ENCODE measurements at regions not wholly inside any gene's neighbourhood (a gene's known extent, or its start where the extent isn't known, plus 50 kb on each side); places are given as distances from the start of the nearest gene placed in this dataset.
A peak's percentile ranks its signal among the peaks of the same experiment; 100 is the strongest.
"Not testable (repeated sequence)": the region's sequence is repeated elsewhere in the genome, so short reads cannot be mapped to it uniquely, and the experiment has no call there.

DNA sequence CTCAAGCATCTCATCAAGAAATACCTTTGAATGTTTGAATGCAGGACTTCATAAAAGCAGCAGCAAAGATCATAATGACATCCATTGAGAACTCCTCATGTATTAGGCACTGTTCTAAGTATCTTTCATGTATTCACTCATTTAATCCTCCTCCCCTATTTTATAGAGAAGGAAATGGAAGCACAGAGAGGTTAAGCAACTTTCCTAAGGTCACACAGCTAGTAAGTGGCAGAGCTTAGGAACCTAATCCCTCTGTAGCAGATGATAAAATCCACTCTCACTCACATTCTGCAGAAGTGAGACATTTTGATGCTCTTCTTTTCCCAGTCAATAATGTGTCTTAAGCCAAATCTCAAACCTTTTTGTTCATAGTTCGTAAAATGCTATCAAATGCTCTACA lies 350.8 kb upstream of the C16orf82 start:
- no peak for DNase-seq (ENCODE audit: low read depth)

DNA sequence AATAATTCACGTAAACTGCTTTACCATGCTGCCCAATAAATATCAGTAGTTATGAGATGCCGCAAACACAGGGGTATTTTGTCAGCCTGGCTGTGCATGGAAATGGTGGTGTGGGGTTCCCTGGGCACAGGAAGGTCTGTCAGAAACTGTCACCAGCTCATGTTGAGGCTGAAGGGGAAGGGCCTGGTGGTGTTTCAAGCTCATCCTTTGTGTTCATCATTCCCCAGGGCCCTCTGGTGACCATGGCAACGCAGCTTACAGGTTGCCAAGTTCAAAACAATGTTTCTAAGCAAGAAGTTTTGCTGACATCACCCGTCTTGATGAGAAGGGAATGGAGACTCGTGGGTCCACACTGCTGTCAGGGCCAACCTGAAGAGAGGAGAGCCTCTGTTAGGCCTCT lies 348.9 kb upstream of the C16orf82 start:
- DNase-seq (ENCODE audit: low read depth), result peak; percentile 9

DNA sequence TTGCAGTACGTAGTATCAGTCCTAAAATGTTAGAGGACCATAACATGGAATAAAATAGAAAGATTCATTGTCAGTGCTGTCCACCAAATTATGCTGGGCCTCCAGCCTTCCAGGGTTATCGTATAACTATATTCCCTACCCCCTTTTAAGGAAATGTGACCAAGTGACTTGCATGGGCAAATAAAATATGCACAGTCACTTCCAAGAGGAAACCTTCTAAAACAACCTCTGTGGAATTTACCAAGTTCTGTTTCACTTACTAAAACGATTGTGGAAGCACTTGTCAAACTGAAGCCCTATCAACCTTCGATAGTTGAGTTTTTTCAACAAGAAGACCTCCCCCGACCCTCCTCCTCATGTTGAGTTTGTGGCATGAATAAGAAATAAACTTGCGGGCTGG lies 345.4 kb upstream of the C16orf82 start:
- DNase-seq (ENCODE audit: low read depth), result no peak

DNA sequence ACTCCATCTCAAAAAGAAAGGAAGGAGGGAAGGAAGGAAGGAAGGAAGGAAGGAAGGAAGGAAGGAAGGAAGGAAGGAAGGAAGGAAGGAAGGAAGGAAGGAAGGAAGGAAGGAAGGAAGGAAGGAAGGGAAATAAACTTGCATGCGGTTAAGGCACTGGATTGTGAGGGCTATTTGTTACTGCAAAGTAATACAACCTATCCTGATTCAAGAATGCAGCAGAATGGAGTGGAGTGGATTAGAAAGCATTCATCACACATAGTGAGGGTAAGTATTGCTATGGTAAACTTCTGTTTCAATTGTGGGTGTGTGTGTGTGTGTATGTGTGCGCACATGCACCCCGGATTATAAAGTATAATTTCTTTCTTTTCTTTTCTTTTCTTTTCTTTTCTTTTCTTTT lies 344.8 kb upstream of the C16orf82 start:
- DNase-seq (ENCODE audit: low read depth), result not testable (repeated sequence)

DNA sequence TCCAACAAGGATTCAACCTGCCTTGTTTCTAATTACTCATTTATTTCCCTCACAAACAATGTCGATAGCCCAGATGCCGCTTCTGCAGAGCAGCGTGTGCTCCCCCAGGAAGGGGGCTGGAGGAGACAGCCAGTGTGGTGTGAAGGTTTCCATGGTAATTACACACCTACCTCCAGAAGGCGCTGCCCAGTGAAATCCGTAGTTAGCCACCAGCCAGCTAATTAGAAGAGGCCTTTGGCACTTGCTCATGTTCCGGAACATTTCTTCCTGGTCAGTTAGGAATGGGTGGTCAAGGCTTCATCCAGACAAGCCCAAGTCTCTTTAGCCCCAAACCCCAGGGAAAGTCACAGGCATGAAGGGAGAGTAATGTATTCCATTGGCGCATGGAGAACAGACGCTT lies 342.5 kb upstream of the C16orf82 start:
- DNase-seq (ENCODE audit: low read depth), result no peak

DNA sequence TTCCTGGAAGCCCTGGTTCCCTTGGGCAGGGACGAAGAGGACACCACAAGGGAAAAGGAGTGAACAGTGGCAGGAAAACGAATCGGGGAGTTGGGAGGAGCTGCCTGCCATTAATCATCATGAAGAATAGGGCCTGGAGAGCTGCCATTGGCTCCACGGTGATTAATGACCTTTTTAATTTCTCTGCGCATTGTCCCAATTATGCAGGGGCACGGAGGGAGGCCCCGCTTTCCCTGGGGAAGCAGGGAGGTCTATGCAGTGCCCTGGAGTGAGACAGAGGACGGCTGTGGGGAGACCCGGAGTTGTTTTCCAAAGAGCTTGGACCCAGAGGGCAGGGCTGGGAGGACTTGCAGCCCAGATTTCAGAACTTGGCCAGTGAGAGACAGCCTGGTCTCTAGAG lies 338.9 kb upstream of the C16orf82 start:
- DNase-seq (ENCODE audit: low read depth), result no peak

DNA sequence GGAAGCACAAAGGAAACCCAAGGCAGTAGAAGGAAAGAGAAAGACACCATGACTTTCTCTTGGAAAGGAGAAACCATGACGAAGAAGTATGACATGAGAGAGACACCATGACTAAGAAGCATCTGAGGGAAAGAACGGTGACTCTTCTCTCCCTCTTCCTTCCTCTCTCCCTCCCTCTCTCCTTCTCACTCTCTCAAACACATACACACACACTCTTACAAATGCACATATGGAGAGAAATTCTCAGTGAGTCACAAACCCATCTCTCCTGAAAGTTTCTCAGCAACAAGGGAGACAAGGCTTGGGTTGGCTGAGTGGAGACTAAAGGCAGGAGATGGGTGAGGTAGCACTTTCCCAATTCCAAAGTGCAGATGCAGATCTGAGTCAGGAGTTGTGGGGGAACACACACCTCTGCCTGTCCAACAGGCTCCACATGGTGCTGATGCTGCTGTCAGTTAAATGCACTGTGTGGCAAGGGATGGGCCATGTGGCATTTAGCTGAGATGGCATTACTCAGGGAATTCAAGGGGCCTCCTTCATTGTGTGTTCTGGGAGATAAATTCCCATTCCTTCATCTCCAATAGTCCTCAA lies 336.7 kb upstream of the C16orf82 start:
- DNase-seq (ENCODE audit: low read depth), result no peak

DNA sequence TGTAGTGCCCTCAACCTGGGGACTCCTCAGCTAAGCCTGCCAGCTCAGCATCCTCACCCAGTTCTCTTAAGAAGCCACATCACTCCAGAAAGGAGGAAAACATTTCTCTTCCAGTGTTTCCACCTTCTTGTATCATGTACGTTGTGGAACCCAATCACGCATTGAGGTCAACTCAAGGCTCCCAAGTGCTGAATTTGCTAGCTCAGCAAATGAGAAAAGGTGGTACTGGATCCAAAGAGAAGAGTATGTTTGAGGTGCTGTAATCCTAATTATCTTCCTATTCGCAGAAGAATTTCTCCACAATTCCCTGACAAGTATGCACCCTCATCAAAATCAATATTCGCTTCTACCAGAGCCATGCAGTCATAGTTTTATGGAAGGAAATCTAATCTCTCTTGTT lies 335.0 kb upstream of the C16orf82 start:
- no peak for DNase-seq (ENCODE audit: low read depth)

DNA sequence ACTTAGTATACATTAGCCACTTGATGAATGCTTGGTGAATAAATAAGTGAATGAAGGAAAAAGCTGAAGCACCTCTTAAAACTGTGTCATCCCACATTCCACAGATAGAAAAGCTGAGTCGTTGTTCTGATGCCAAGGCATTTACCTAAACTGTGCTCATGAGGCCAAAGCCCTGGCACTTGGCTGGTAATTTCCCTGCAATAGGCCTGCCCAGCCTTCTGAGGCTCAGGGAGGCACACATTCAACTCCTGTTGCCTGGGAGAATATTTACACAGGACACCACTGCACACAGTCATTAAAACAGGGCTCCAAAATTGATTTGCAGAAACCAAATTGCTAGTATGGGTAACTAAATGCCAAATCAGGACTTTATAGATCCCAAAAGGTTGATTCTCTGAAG lies 333.0 kb upstream of the C16orf82 start:
- no peak for DNase-seq (ENCODE audit: low read depth)

DNA sequence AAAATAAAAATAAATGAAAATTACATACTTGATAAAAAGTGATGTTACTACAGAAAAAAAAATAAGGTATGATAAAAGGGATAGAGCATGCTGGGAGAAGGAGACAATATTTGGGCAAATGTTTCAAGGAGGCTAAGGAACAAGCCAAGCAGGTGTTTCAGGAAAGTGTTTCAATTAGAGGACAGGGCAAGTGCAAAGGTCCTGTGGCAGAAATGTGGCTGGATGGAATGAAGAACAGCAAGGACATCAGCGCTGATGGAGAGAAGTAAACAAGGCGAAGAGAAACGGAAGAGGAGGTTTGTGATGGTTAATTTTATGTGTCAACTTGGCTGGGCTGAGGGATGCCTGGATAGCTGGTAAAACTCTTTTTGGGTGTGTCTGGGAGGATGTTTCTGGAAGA lies 331.2 kb upstream of the C16orf82 start:
- DNase-seq (ENCODE audit: low read depth), result no peak

DNA sequence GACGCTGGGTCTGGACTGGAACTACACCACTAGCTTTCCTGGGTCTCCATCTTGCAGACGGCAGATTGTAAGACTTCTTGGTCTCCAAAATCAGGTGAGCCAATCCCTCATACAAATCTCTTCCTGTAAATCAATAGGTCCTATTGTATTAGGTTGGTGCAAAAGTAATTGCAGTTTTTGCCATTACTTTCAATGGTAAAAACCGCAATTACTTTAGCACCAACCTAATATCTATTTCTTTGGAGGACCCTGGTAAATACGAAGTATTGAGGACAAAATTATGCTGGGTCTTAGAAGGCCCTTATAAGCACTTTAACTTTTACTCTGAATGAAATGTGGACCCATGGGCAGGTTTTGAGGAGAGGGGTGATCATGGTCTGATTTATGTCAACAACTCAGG lies 330.6 kb upstream of the C16orf82 start:
- no peak for DNase-seq (ENCODE audit: low read depth)

DNA sequence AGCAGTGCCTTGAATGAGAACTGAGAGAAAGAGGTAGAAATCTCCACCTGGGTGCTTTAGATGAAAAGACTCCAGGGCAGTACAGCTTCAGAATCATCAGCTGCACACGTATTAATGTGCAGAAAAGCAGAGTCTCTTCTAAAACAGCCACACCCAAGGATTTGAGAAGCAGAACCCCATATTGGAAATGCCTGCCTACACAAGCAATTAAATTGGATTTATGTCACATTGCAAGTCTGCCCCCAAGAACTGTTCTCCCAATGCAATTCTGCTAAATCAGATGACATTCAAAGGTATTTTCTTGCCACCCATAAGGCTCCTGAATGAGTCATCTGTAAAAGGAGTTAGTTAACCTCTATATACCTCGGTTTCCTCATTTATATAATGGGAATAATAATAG lies 326.0 kb upstream of the C16orf82 start:
- no peak for DNase-seq (ENCODE audit: low read depth)

DNA sequence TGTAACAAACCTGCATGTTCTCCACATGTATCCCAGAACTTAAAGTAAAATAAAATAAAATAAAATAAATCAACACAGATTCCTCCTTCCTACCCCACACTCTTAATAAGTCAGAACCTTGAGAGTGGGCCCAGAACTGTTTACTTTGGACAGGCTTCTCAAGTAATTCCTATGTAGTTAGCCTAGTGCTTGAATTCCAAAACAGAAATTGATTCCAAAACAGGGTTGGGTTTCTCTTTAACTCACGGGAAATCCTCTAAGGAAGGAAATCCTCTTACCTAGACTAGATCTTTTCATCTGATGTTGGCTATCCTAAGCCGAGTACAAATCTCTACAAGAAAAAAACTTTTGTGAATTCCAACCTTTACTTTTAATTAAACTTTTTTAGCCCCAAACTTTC lies 324.7 kb upstream of the C16orf82 start:
- DNase-seq (ENCODE audit: low read depth), result no peak

DNA sequence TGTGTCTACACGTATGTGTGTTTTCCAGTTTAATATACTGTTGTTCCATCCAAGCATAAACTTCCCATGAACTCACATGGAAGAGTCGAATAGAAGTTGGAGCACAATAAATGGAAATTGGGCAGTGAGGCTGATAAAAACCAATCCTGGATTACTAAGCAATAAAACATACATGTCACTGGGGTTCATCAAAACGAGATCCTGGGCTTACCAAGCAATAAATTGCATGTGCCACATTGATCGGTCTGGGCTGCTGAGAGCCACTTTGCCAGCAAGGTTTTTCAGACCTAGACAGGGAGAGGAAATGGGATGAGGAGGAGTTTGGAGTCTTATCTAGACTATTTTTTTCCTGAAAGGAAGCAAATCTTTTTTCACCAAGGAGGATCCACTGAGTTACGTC lies 322.3 kb upstream of the C16orf82 start:
- DNase-seq (ENCODE audit: low read depth), result no peak

DNA sequence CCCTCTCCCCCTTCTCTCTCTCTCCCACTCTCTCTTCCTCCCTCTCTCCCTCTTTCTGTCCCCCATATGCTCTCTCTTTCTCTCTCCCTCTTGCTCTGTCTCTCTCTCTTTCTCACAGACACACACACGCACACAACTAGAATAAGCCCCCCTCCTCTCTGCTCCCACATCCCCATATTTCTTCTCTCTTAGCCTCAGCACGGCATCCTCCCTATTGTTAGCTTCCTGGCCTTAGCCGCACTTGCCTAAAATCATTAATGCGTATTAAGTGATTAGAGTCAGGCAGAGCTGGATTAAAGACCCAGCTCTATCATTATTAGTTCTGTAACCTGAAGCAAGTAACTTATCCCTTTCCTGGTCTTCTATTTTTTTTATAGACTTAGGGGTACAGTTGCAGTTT lies 319.0 kb upstream of the C16orf82 start:
- no peak for DNase-seq (ENCODE audit: low read depth)

DNA sequence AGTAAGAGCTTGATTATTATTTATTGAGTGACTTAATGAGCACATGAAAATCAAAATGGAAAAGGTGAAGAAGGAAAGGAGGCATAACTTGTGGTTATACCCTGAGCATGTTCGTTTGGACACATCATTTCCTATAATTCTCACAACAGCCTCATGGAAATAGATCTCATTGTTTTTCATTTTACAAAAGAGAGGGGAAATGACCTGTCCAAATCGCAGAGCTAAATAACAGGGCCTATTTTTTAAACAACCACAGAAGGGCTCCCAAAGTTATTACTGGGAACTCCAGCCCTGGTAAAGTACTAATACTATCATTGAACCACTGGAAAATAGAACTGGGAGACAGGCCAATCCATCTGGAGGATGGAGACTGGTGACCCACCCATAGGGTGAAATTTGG lies 317.7 kb upstream of the C16orf82 start:
- no peak for DNase-seq (ENCODE audit: low read depth)

DNA sequence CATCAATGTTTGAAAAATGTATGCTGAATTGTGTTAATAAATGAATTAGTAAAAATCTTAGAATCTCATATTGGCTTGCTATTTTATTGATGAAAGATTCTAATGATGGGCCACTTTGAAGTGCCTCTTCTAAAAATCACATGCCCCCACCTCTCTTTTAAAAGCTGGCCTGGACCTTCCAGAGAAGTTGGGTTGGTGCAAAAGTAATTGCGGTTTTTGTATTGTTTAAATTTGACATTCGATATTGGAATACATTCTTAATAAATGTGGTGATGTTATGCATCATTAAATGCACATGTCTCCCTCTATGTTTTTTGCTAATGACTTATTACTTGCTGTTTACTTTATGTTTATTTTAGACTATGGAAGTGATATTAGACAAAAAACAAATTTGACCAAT lies 314.6 kb upstream of the C16orf82 start:
- DNase-seq (ENCODE audit: low read depth), result no peak

DNA sequence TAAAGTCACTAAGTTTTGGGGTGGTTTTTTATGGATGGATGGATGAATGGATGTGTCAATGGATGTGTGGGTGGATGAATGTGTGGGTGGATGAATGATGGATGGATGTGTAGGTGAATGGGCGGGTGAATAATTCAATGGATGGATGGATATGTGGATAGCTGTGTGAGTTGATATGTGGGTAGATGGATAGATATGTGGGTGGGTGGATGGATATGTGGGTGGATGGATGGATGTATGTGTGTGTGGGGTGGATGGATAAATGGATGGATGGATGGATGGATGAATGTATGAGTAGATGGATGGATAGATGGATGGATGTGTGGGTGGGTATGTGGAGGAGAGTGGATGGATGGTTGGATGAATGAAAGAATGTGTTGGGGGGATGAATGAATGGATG lies 310.1 kb upstream of the C16orf82 start:
- no peak for DNase-seq (ENCODE audit: low read depth)

DNA sequence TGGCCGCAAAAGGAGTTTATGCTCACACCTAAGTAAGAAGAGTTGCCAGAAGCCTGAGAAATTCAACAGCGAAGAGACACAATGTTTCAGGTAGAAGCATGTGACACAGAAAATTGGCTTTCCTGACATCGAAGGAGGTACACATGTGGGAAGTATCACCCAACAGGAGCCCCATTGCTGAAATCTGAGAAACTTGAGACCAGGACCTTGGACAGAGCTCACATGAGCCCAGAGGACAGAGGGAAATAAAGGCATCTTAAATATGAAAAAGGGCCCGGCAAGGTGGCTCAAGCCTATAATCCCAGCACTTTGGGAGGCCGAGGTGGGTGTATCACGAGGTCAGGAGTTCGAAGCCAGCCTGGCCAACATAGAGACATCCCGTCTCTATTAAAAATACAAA lies 304.1 kb upstream of the C16orf82 start:
- no peak for DNase-seq (ENCODE audit: low read depth)

DNA sequence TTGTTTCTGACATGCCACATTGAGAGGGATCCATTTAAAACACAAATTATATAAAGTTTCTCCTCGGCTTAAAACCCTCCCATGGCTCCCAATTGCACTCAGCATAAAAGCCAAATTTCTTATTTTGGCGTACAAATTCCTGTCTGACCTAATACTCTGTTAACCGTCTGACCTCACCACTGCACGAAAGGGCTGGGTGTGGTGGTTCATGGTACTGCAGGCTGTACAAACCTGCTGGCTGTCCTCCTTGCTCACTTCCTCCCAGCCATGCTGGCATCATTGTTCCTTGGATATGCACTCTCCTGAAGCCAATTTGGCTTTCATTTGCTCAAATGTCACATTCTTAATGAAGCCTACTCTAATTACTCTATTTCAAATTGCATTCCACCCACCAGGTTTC lies 301.6 kb upstream of the C16orf82 start:
- DNase-seq (ENCODE audit: low read depth), result peak; percentile 7

DNA sequence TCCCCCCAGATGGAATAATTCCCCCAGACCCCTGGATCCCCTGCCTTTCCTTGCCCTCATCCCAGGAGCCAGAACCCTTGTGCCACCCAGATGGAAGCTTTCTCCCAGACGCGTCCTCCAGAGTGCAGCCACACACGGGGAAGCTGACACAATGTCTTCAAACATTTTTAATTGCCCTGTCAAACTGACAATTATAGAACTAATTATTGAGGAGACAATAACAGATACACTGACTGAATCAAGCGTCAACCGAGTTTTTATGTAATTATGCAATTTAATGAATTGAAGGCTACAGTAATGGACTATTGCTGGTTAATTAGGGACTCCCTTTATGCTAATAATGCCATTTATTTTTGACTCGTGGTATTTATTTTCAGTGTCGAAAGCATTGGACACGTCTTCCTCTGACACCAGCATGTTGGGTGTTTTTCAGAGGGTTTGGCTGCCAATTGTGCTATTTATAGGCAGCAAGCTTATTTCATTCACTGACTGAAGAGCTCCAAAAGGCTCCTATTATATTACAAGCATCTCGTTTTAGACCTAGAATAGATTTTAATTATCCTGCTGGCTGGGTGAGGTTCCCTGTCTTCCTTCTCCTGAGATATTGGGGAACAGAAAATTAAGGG lies 298.2 kb upstream of the C16orf82 start:
- no peak for DNase-seq (ENCODE audit: low read depth)

DNA sequence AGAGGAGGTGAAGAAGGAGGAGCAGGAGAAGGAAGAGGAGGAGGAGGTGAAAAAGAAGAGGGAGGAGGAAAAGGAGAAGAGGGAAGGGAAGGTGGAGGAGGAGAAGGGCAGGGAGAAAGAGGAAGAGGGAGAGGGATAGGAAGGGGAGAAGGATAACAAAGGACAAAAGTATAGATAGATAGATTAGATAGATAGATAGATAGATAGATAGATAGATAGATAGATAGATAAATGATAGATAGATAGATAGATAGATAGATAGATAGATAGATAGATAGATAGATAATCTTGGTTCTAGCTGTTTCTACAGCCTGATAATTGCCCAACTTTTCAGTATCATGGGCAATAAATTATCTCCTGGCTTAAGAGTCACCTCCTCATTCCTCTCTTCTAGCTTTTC lies 296.2 kb upstream of the C16orf82 start:
- DNase-seq (ENCODE audit: low read depth), result no peak

DNA sequence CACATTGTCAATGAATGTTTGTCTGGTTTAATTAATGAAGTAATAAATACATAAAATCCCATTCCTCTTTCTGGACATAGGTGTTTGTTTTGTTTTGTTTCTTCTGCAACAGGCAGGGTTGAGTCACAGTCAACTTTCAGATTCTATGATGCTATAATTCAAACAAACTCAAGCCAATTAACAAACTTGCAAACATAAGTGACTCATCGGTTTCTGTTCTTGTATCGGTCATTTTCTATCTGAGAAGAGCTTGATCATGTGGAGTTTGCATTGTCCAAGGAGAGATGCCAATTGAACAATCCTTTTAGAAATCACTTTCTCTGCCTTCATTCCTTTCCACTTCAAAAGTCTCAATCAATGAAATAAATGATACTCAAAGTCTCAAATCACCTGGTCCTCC lies 294.2 kb upstream of the C16orf82 start:
- peak; percentile 3 for DNase-seq (ENCODE audit: low read depth)

DNA sequence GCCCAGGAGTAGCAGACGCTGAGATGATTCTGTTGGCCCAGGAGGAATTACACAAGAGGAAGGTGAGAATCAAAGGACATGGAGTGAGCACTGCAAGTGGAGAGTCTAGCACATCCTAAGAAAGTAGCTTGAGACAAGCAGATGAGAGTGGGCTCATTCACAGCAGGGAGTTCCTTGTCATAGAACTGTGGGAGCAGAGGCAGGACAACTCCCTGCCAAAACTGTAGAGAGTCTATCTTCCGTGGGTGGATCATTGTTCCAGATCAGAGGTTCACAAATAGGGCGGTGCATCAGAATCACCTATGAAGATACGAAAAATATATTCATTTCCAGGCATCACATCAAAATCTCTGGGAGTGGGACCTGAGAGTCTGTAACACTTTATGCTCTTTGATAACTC lies 288.9 kb upstream of the C16orf82 start:
- no peak for DNase-seq (ENCODE audit: low read depth)
